ENCODE measurements at regions not wholly inside any gene's neighbourhood (a gene's known extent, or its start where the extent isn't known, plus 50 kb on each side); places are given as distances from the start of the nearest gene placed in this dataset.

GRCh38 chr9:110065532-110065931, 142.4 kb downstream of the C9orf152 start:
- Histone ChIP-seq H3K27ac (ENCODE audit: extremely low read length, insufficient read depth, low read length) (no peak overlapping the region), H3K9me3 (ENCODE audit: low read length) (no peaks in the 10 kb centered on the region), H3K27me3 (ENCODE audit: control insufficient read depth in 1 of 2, insufficient read depth in 2 of 2, low read length in 2 of 2) (no peaks in the 10 kb centered on the region), H4K20me1 (ENCODE audit: insufficient read depth, low read length) (no peaks in the 10 kb centered on the region), H3K36me3 (replicated peaks in 1 of 2; ENCODE audit: control insufficient read depth in 1 of 2, insufficient read depth in 2 of 2, low read length in 2 of 2) (no peaks in the 10 kb centered on the region), H3K4me3 (replicated peaks in 1 of 3; ENCODE audit: insufficient read depth in 1 of 3, low read depth in 2 of 3, low read length in 3 of 3) (no peak overlapping the region), H2AFZ (ENCODE audit: low read length) (no peak overlapping the region), H3K4me2 (ENCODE audit: low read depth, low read length) (no peak overlapping the region), H3K4me1 (ENCODE audit: insufficient read depth, low read length) (no peaks in the 10 kb centered on the region), H3K9ac (ENCODE audit: insufficient read depth, low read depth, low read length) (no peak overlapping the region), H3K79me2 (ENCODE audit: insufficient read depth, low read length) (no peaks in the 10 kb centered on the region)
- WGBS (ENCODE audit: low lambda C conversion rate) = 61% methylated on average over 2 of the region's 2 CpGs
- DNase-seq (ENCODE audit: low spot score) = no peak
- intact Hi-C loops (cut with micrococcal nuclease; ENCODE audit: unreplicated experiment) = loop anchor here (5.0 kb wide), 1 partner anchor 557 kb away; no protein-coding TSS in a partner anchor
- ChIA-PET CTCF (ENCODE audit: low intra/inter-chr PET ratio, low total read pairs) (no interaction called here), POLR2A (no interaction called here)
- TF ChIP-seq ARNTL (CRISPR knock-in tag; IDR thresholded peaks at IDR 0.05) = no peak
- TF ChIP-seq CEBPB (IDR thresholded peaks at IDR 0.05; ENCODE audit: borderline replicate concordance, low read depth, low read length) = peak; percentile 72; the same call in 1 of the 2 replicates
- no peak for TF ChIP-seq ZSCAN9 (CRISPR knock-in tag; IDR thresholded peaks at IDR 0.05; ENCODE audit: borderline replicate concordance)
- TF ChIP-seq CEBPG (CRISPR knock-in tag; IDR thresholded peaks at IDR 0.05) = 0 out of 2 replicates have a peak, but pooled peaks have one; percentile 22
- no peak for TF ChIP-seq REXO4 (CRISPR knock-in tag; IDR thresholded peaks at IDR 0.05; ENCODE audit: borderline replicate concordance)
- no peak for TF ChIP-seq ZNF609 (CRISPR knock-in tag; IDR thresholded peaks at IDR 0.05; ENCODE audit: borderline replicate concordance)
- TF ChIP-seq ZNF343 (CRISPR knock-in tag; IDR thresholded peaks at IDR 0.05) = no peak
- no peak for TF ChIP-seq SOX6 (IDR thresholded peaks at IDR 0.05)
- TF ChIP-seq SOX6 (CRISPR knock-in tag; IDR thresholded peaks at IDR 0.05) = no peak
- no peak for TF ChIP-seq KAT8 (CRISPR knock-in tag; IDR thresholded peaks at IDR 0.05)
- TF ChIP-seq ATM (IDR thresholded peaks at IDR 0.05; ENCODE audit: borderline replicate concordance) = no peak
- TF ChIP-seq SALL1 (CRISPR knock-in tag; IDR thresholded peaks at IDR 0.05) = no peak
- no peak for TF ChIP-seq MTF2 (CRISPR knock-in tag; IDR thresholded peaks at IDR 0.05; ENCODE audit: borderline replicate concordance)
- no peak for TF ChIP-seq ZFP62 (CRISPR knock-in tag; IDR thresholded peaks at IDR 0.05)
- TF ChIP-seq THYN1 (CRISPR knock-in tag; IDR thresholded peaks at IDR 0.05; ENCODE audit: borderline replicate concordance, low read depth) = no peak
- no peak for TF ChIP-seq ZNF724P (CRISPR knock-in tag; IDR thresholded peaks at IDR 0.05; ENCODE audit: borderline replicate concordance)
- TF ChIP-seq HMGA1 (CRISPR knock-in tag; conservative IDR thresholded peaks at IDR 0.05) = no peak
- in situ Hi-C loops (cut with HindIII; ENCODE audit: extremely low pct_ligation_motif_present, low pct_unique_long_range_greater_than_20kb) = no loop called here
- no peak for ATAC-seq
- BruUV-seq (replicated peaks) = no TSS peak
- no peak for FAIRE-seq
